Stimulated activated CD4-positive, alpha-beta T cell treated with anti-CD3 and anti-CD28 coated beads, Interleukin-15, amount 100 ng/mL, for 48 hours (primary cell): ENCODE measurements at regions not wholly inside any gene's neighbourhood (a gene's known extent, or its start where the extent isn't known, plus 50 kb on each side); places are given as distances from the start of the nearest gene placed in this dataset.

Experiments
- DNase-seq, 2 donors: peaks; one replicate each; pipeline ENCODE4 v3.0.0-alpha.2; 2020; ENCODE audit warnings: low read depth in 2 of 2

- no peak for DNase-seq
These were observed 209.3 kb upstream of the SGK1 start for GRCh38 chr6:134527108-134527787.

- no peak for DNase-seq
These were observed 207.4 kb upstream of the SGK1 start for GRCh38 chr6:134525190-134525868.

- no peak for DNase-seq
These were observed 206.2 kb upstream of the SGK1 start for GRCh38 chr6:134523903-134524650.

GRCh38 chr6:134523051-134523450 is 205.1 kb upstream of the SGK1 start:
- no peak for DNase-seq

GRCh38 chr6:134521116-134521501 is 203.2 kb upstream of the SGK1 start:
- DNase-seq = no peak

GRCh38 chr6:134520181-134521115 is 202.5 kb upstream of the SGK1 start:
- no peak for DNase-seq

GRCh38 chr6:134519465-134519864 is 201.6 kb upstream of the SGK1 start:
- no peak for DNase-seq

GRCh38 chr6:134517868-134518267 is 200.0 kb upstream of the SGK1 start:
- no peak for DNase-seq

GRCh38 chr6:134517145-134517658 is 199.3 kb upstream of the SGK1 start:
- DNase-seq = no peak

GRCh38 chr6:134516582-134516981 is 198.7 kb upstream of the SGK1 start:
- DNase-seq = no peak

GRCh38 chr6:134515986-134516385 is 198.1 kb upstream of the SGK1 start:
- DNase-seq = no peak

- DNase-seq = no peak
These were observed 195.1 kb upstream of the SGK1 start for GRCh38 chr6:134512981-134513391.

- DNase-seq = no peak
These were observed 194.2 kb upstream of the SGK1 start for GRCh38 chr6:134511984-134512683.

GRCh38 chr6:134510920-134511319 is 193.0 kb upstream of the SGK1 start:
- DNase-seq = no peak

- DNase-seq = no peak
These were observed 192.2 kb upstream of the SGK1 start for GRCh38 chr6:134510142-134510541.

- DNase-seq = no peak
These were observed 191.1 kb upstream of the SGK1 start for GRCh38 chr6:134508862-134509498.

GRCh38 chr6:134506162-134506561 is 188.2 kb upstream of the SGK1 start:
- DNase-seq = no peak

- DNase-seq = no peak
These were observed 185.8 kb upstream of the SGK1 start for GRCh38 chr6:134503585-134504281.

- DNase-seq = no peak
These were observed 185.0 kb upstream of the SGK1 start for GRCh38 chr6:134502614-134503549.
